Hindlimb muscle (tissue), 1 donor: ENCODE measurements at regions not wholly inside any gene's neighbourhood (a gene's known extent, or its start where the extent isn't known, plus 50 kb on each side); places are given as distances from the start of the nearest gene placed in this dataset.
A peak's percentile ranks its signal among the peaks of the same experiment; 100 is the strongest.
"Not testable (repeated sequence)": the region's sequence is repeated elsewhere in the genome, so short reads cannot be mapped to it uniquely, and the experiment has no call there.

Source experiments
- DNase-seq: peaks from one replicate; pipeline ENCODE4 v3.0.0-alpha.2; 2013

GRCh38 chr7:101146-102046 is 91.0 kb upstream of the FAM20C start:
- DNase-seq = no peak

GRCh38 chr7:102047-102711 is 90.2 kb upstream of the FAM20C start:
- DNase-seq = no peak

GRCh38 chr7:102721-103120 is 89.7 kb upstream of the FAM20C start:
- DNase-seq = no peak

- DNase-seq = not testable (repeated sequence)
Measured at GRCh38 chr7:103981-104380, 88.4 kb upstream of the FAM20C start.

GRCh38 chr7:105002-105401 is 87.4 kb upstream of the FAM20C start:
- no peak for DNase-seq

- DNase-seq = no peak
Measured at GRCh38 chr7:106356-106755, 86.0 kb upstream of the FAM20C start.

- no peak for DNase-seq
Measured at GRCh38 chr7:107233-107632, 85.1 kb upstream of the FAM20C start.

GRCh38 chr7:107907-108306 is 84.5 kb upstream of the FAM20C start:
- DNase-seq = no peak

GRCh38 chr7:109094-109493 is 83.3 kb upstream of the FAM20C start:
- DNase-seq = no peak

GRCh38 chr7:109898-110556 is 82.3 kb upstream of the FAM20C start:
- DNase-seq = no peak

- DNase-seq = no peak
Measured at GRCh38 chr7:110557-111232, 81.7 kb upstream of the FAM20C start.

GRCh38 chr7:111591-111990 is 80.8 kb upstream of the FAM20C start:
- no peak for DNase-seq

GRCh38 chr7:112881-113280 is 79.5 kb upstream of the FAM20C start:
- DNase-seq = no peak

GRCh38 chr7:115274-115911 is 77.0 kb upstream of the FAM20C start:
- no peak for DNase-seq

- no peak for DNase-seq
Measured at GRCh38 chr7:116188-116981, 76.0 kb upstream of the FAM20C start.

GRCh38 chr7:117836-118614 is 74.3 kb upstream of the FAM20C start:
- DNase-seq = no peak

- DNase-seq = no peak
Measured at GRCh38 chr7:118615-119391, 73.6 kb upstream of the FAM20C start.

GRCh38 chr7:119392-120163 is 72.8 kb upstream of the FAM20C start:
- peak; percentile 72 for DNase-seq
